OCI-LY3 (cell line): ENCODE measurements at regions not wholly inside any gene's neighbourhood (a gene's known extent, or its start where the extent isn't known, plus 50 kb on each side); places are given as distances from the start of the nearest gene placed in this dataset.

Experiments
- EZH2phosphoT487 ChIP-seq: fragments of 200-600 bp; shearing (Covaris generic); IDR thresholded peaks from 2 replicates; pipeline ENCODE4 v1.6.1; 2018; ENCODE audit warnings: antibody characterized with exemption, mixed run types, low read depth
- TF ChIP-seq, protein P1 (sequence below): fragments of 200-600, 300-600 bp; sonication (generic); IDR thresholded peaks from 2 replicates; pipeline ENCODE4 v1.5.1; 2014; ENCODE audit warnings: antibody characterized with exemption, low read length, low read depth

DNA sequence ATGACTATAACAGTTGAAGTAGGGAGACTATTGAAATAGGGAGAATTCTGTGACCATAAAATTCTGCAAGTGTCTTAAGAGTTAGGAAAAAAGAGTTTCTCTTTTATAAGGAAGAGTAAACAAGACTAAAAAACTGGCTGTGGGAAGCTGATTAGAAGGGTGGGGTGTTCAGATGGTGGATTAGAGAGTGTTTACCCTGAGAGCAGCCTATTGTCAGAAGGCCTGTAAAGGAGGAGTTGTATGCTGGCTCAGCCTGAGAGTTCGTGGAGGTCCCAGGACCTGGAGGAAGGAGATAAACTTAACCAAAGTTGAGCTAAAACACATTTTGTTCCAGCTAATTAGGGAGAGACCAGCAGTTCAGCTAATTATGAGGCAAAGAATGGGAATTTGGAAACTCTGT is 629.7 kb downstream of the PCDH7 start:
- TF ChIP-seq, protein P1, sequence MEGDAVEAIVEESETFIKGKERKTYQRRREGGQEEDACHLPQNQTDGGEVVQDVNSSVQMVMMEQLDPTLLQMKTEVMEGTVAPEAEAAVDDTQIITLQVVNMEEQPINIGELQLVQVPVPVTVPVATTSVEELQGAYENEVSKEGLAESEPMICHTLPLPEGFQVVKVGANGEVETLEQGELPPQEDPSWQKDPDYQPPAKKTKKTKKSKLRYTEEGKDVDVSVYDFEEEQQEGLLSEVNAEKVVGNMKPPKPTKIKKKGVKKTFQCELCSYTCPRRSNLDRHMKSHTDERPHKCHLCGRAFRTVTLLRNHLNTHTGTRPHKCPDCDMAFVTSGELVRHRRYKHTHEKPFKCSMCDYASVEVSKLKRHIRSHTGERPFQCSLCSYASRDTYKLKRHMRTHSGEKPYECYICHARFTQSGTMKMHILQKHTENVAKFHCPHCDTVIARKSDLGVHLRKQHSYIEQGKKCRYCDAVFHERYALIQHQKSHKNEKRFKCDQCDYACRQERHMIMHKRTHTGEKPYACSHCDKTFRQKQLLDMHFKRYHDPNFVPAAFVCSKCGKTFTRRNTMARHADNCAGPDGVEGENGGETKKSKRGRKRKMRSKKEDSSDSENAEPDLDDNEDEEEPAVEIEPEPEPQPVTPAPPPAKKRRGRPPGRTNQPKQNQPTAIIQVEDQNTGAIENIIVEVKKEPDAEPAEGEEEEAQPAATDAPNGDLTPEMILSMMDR, result no peak
- no peak for TF ChIP-seq EZH2phosphoT487
